ENCODE measurements at regions not wholly inside any gene's neighbourhood (a gene's known extent, or its start where the extent isn't known, plus 50 kb on each side); places are given as distances from the start of the nearest gene placed in this dataset.

DNA sequence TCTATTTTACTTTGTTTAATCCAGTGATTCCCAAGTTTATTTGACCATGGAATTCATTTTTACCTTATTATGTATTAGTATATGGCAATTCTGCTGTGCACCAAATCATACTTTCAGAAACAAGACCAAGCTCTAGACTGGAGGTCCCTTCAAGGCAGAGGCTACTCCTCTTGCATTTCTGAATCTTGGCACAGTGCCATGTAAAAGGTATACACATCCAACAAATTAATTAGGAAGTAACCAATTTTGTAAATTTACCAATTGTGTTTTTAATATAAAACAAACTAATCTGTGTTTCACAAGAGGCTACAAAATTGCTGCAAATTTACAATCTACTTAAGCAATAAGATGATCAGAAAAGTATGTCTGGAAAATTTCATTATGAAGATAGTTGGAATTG, 712.2 kb upstream of the HS3ST1 start:
- POLR2A ChIA-PET, result no interaction called here
- Histone ChIP-seq H3K27ac (ENCODE audit: extremely low read depth, low read depth, low read length) (no peak overlapping the region), H3K36me3 (ENCODE audit: control insufficient read depth in 2 of 2, insufficient read depth in 1 of 2, low read length in 2 of 2) (no peaks in the 10 kb centered on the region), H3K4me3 (ENCODE audit: low read depth, low read length) (no peak overlapping the region), H3K4me1 (ENCODE audit: control insufficient read depth, insufficient read depth, low read length) (no peaks in the 10 kb centered on the region), H3K9me3 (ENCODE audit: control insufficient read depth, insufficient read depth, low read depth, low read length) (no peaks in the 10 kb centered on the region)
- TF ChIP-seq, protein P1, sequence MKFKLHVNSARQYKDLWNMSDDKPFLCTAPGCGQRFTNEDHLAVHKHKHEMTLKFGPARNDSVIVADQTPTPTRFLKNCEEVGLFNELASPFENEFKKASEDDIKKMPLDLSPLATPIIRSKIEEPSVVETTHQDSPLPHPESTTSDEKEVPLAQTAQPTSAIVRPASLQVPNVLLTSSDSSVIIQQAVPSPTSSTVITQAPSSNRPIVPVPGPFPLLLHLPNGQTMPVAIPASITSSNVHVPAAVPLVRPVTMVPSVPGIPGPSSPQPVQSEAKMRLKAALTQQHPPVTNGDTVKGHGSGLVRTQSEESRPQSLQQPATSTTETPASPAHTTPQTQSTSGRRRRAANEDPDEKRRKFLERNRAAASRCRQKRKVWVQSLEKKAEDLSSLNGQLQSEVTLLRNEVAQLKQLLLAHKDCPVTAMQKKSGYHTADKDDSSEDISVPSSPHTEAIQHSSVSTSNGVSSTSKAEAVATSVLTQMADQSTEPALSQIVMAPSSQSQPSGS (tag by site-specific recombination; IDR thresholded peaks at IDR 0.05; ENCODE audit: low read depth), result no peak
- TF ChIP-seq SETDB1 (IDR thresholded peaks at IDR 0.05; ENCODE audit: insufficient read length, low read length) (no peak), ZNF747 (tag by site-specific recombination; IDR thresholded peaks at IDR 0.05) (no peak), ZNF548 (tag by site-specific recombination; IDR thresholded peaks at IDR 0.05) (no peak), ZNF174 (tag by site-specific recombination; IDR thresholded peaks at IDR 0.05) (no peak), ZNF155 (tag by site-specific recombination; IDR thresholded peaks at IDR 0.05) (no peak), ZNF626 (tag by site-specific recombination; IDR thresholded peaks at IDR 0.05) (no peak), ZNF654 (tag by site-specific recombination; IDR thresholded peaks at IDR 0.05; ENCODE audit: low read depth) (no peak), ZNF423 (tag by site-specific recombination; IDR thresholded peaks at IDR 0.05) (no peak), ZNF664 (tag by site-specific recombination; IDR thresholded peaks at IDR 0.05) (no peak), ZSCAN16 (tag by site-specific recombination; IDR thresholded peaks at IDR 0.05) (no peak), ZFHX2 (tag by site-specific recombination; conservative IDR thresholded peaks at IDR 0.05) (no peak), ZNF280D (tag by site-specific recombination; IDR thresholded peaks at IDR 0.05) (no peak), ZBTB8A (tag by site-specific recombination; IDR thresholded peaks at IDR 0.05) (no peak), ZEB2 (tag by site-specific recombination; IDR thresholded peaks at IDR 0.05) (no peak), ZNF560 (tag by site-specific recombination; IDR thresholded peaks at IDR 0.05; ENCODE audit: borderline replicate concordance) (no peak), ZNF112 (tag by site-specific recombination; IDR thresholded peaks at IDR 0.05) (no peak), RBAK (tag by site-specific recombination; IDR thresholded peaks at IDR 0.05) (no peak)
- TF ChIP-seq, protein P2, sequence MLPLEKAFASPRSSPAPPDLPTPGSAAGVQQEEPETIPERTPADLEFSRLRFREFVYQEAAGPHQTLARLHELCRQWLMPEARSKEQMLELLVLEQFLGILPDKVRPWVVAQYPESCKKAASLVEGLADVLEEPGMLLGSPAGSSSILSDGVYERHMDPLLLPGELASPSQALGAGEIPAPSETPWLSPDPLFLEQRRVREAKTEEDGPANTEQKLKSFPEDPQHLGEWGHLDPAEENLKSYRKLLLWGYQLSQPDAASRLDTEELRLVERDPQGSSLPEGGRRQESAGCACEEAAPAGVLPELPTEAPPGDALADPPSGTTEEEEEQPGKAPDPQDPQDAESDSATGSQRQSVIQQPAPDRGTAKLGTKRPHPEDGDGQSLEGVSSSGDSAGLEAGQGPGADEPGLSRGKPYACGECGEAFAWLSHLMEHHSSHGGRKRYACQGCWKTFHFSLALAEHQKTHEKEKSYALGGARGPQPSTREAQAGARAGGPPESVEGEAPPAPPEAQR (tag by site-specific recombination; IDR thresholded peaks at IDR 0.05), result no peak
- CTCF ChIA-PET, result no interaction called here

- Histone ChIP-seq H3K9me3 (ENCODE audit: control insufficient read depth, insufficient read depth, low read depth, low read length) (no peaks in the 10 kb centered on the region), H3K36me3 (ENCODE audit: control insufficient read depth in 2 of 2, insufficient read depth in 1 of 2, low read length in 2 of 2) (no peaks in the 10 kb centered on the region), H3K4me3 (ENCODE audit: low read depth, low read length) (no peak overlapping the region), H3K27ac (ENCODE audit: extremely low read depth, low read depth, low read length) (no peak overlapping the region), H3K4me1 (ENCODE audit: control insufficient read depth, insufficient read depth, low read length) (no peaks in the 10 kb centered on the region)
- POLR2A ChIA-PET, result no interaction called here
- CTCF ChIA-PET, result no interaction called here
- TF ChIP-seq, protein P1 (tag by site-specific recombination; IDR thresholded peaks at IDR 0.05; ENCODE audit: low read depth), result no peak
- TF ChIP-seq ZNF391 (tag by site-specific recombination; IDR thresholded peaks at IDR 0.05; ENCODE audit: borderline replicate concordance, low read depth) (no peak), TRIM28 (IDR thresholded peaks at IDR 0.05; ENCODE audit: borderline replicate concordance, low read length) (no peak), ZNF544 (tag by site-specific recombination; IDR thresholded peaks at IDR 0.05) (no peak), ZNF548 (tag by site-specific recombination; IDR thresholded peaks at IDR 0.05) (no peak), ZNF571 (tag by site-specific recombination; IDR thresholded peaks at IDR 0.05) (no peak), ZNF114 (tag by site-specific recombination; IDR thresholded peaks at IDR 0.05) (no peak), YY1 (tag by site-specific recombination; IDR thresholded peaks at IDR 0.05) (no peak), ZNF585B (tag by site-specific recombination; IDR thresholded peaks at IDR 0.05) (no peak), ZNF747 (tag by site-specific recombination; IDR thresholded peaks at IDR 0.05) (no peak)
- TF ChIP-seq, protein P3, sequence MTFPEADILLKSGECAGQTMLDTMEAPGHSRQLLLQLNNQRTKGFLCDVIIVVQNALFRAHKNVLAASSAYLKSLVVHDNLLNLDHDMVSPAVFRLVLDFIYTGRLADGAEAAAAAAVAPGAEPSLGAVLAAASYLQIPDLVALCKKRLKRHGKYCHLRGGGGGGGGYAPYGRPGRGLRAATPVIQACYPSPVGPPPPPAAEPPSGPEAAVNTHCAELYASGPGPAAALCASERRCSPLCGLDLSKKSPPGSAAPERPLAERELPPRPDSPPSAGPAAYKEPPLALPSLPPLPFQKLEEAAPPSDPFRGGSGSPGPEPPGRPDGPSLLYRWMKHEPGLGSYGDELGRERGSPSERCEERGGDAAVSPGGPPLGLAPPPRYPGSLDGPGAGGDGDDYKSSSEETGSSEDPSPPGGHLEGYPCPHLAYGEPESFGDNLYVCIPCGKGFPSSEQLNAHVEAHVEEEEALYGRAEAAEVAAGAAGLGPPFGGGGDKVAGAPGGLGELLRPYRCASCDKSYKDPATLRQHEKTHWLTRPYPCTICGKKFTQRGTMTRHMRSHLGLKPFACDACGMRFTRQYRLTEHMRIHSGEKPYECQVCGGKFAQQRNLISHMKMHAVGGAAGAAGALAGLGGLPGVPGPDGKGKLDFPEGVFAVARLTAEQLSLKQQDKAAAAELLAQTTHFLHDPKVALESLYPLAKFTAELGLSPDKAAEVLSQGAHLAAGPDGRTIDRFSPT (tag by site-specific recombination; IDR thresholded peaks at IDR 0.05), result no peak
These were observed 710.6 kb upstream of the HS3ST1 start for GRCh38 chr4:12139296-12139695.
